GM12878 (cell line): ENCODE measurements at regions not wholly inside any gene's neighbourhood (a gene's known extent, or its start where the extent isn't known, plus 50 kb on each side); places are given as distances from the start of the nearest gene placed in this dataset.

Experiments used
- ATAC-seq: fragments of 200-7000 bp; cut with Tn5 transposase; 3 replicates; pipeline ENCODE4 v1.9.1; 2020; ENCODE audit warnings: mild to moderate bottlenecking, moderate library complexity
- BruUV-seq: library from RNA; stranded (reverse); fragments of 400-500 nt; replicated peaks from 2 replicates; lab custom pipeline; 2021; lab: Mats Ljungman, UMichigan
- CTCF ChIA-PET: fragments of 300-600 bp; sonication (Branson Sonifier 250); formaldehyde crosslinking; extraction: SDS; loops from one replicate; lab custom pipeline; 2021; ENCODE audit warnings: inconsistent platforms; lab: Yijun Ruan, JAX
- POLR2A ChIA-PET: fragments of 350-600 bp; formaldehyde crosslinking; extraction: SDS; loops from one replicate; lab custom pipeline; 2021; ENCODE audit warnings: inconsistent platforms; lab: Charles Lee
- RAD21 ChIA-PET: fragments of 300-600 bp; sonication (Branson Sonifier 250); formaldehyde crosslinking; loops from one replicate; lab custom pipeline; 2023; ENCODE audit warnings: antibody characterized with exemption; ENCODE audit not compliant: unreplicated experiment; lab: Charles Lee
- SMC1A ChIA-PET: fragments of 300-600 bp; sonication (Branson Sonifier 250); formaldehyde crosslinking; loops from one replicate; lab custom pipeline; 2023; ENCODE audit not compliant: unreplicated experiment, uncharacterized antibody; lab: Charles Lee
- DNase-seq: peaks from one replicate; pipeline ENCODE4 v3.0.0-alpha.2; 2011; ENCODE audit warnings: low read depth, low spot score
- FAIRE-seq: peaks from 3 replicates; lab custom pipeline; 2011; peaks lifted over from hg19 to GRCh38; lab: Jason Lieb, UNC
- H2AFZ ChIP-seq: 2 replicates; pipeline ENCODE4 v1.6.0; 2011; ENCODE audit warnings: low read depth, low read length, control low read depth; ENCODE audit not compliant: control insufficient read depth
- H3K27ac ChIP-seq: 2 replicates; pipeline ENCODE4 v1.5.1; 2011; ENCODE audit warnings: control low read depth; ENCODE audit not compliant: control insufficient read depth, insufficient read depth
- H3K27me3 ChIP-seq, 2 experiments: replicated peaks in 1 of 2; 2 replicates each; pipeline versions ENCODE4 v1.6.0 to v1.6.1; 2011; ENCODE audit warnings: low read length in 1 of 2; ENCODE audit not compliant: control insufficient read depth in 2 of 2, insufficient read depth in 2 of 2
- H3K36me3 ChIP-seq, 2 experiments: 2 replicates each; pipeline ENCODE4 v1.5.1; 2011; ENCODE audit warnings: low read length in 1 of 2; ENCODE audit not compliant: control insufficient read depth in 2 of 2, insufficient read depth in 2 of 2
- H3K4me1 ChIP-seq: 2 replicates; pipeline ENCODE4 v1.6.1; 2011; ENCODE audit warnings: mild to moderate bottlenecking, low read length, moderate library complexity, mixed read lengths; ENCODE audit not compliant: control insufficient read depth, insufficient read depth
- H3K4me2 ChIP-seq: 2 replicates; pipeline ENCODE4 v1.6.0; 2011; ENCODE audit warnings: control low read depth; ENCODE audit not compliant: control insufficient read depth, insufficient read depth
- H3K4me3 ChIP-seq: fragments of 200-600 bp; sonication (generic); 2 replicates; pipeline ENCODE4 v1.5.1; 2016
- H3K79me2 ChIP-seq: 2 replicates; pipeline ENCODE4 v1.6.0; 2011; ENCODE audit warnings: low read length; ENCODE audit not compliant: control insufficient read depth, insufficient read depth
- H3K9ac ChIP-seq: 2 replicates; pipeline ENCODE4 v1.8.0; 2011; ENCODE audit warnings: low read length, control low read depth, mixed read lengths; ENCODE audit not compliant: control insufficient read depth, insufficient read depth
- H3K9me3 ChIP-seq: replicated peaks from 3 replicates; pipeline ENCODE4 v1.5.1; 2011; ENCODE audit warnings: mild to moderate bottlenecking, low read length; ENCODE audit not compliant: control insufficient read depth, insufficient read depth
- H4K20me1 ChIP-seq: 2 replicates; pipeline ENCODE4 v1.6.0; 2011; ENCODE audit not compliant: control insufficient read depth, insufficient read depth
- ESRRA ChIP-seq: IDR thresholded peaks from 2 replicates; pipeline ENCODE4 v1.6.1; 2012; ENCODE audit warnings: mild to moderate bottlenecking, low read length, improper control_type of control experiment
- HCFC1 ChIP-seq: fragments of 150-350 bp; IDR thresholded peaks from 2 replicates; pipeline ENCODE4 v1.6.1; 2014; ENCODE audit warnings: low read length
- MEF2A ChIP-seq: IDR thresholded peaks from 2 replicates; pipeline ENCODE4 v1.6.1; 2011; ENCODE audit warnings: low read depth, mild to moderate bottlenecking, low read length, moderate library complexity; ENCODE audit not compliant: insufficient read depth
- MXI1 ChIP-seq: fragments of 150-350 bp; IDR thresholded peaks from 2 replicates; pipeline ENCODE4 v1.6.1; 2011; ENCODE audit warnings: low read depth, mild to moderate bottlenecking, inconsistent platforms, low read length, improper control_type of control experiment
- WGBS: methylation state at CpG from one replicate; pipeline ENCODE4 v1.1.6; 2016; ENCODE audit warnings: low lambda C conversion rate; ENCODE audit not compliant: insufficient replicate concordance, insufficient coverage; ENCODE audit errors: missing lambda C conversion rate; 5-methylcytosine and 5-hydroxymethylcytosine counted together
- in situ Hi-C: fragments of 300-500 bp; cut with MboI; formaldehyde crosslinking; loops from 9 replicates; pipeline ENCODE4 v1.14.3; 2018; ENCODE audit warnings: mixed read lengths
- intact Hi-C: fragments of 100-400 bp; cut with micrococcal nuclease; formaldehyde crosslinking; loops from one replicate; pipeline ENCODE4 v1.14.2; 2022; ENCODE audit not compliant: unreplicated experiment
- TF ChIP-seq, protein P1 (sequence below): fragments of 450-650 bp; formaldehyde crosslinking; IDR thresholded peaks from 2 replicates; pipeline ENCODE4 v1.4.0; 2022; ENCODE audit warnings: mild to moderate bottlenecking, moderate library complexity

DNA sequence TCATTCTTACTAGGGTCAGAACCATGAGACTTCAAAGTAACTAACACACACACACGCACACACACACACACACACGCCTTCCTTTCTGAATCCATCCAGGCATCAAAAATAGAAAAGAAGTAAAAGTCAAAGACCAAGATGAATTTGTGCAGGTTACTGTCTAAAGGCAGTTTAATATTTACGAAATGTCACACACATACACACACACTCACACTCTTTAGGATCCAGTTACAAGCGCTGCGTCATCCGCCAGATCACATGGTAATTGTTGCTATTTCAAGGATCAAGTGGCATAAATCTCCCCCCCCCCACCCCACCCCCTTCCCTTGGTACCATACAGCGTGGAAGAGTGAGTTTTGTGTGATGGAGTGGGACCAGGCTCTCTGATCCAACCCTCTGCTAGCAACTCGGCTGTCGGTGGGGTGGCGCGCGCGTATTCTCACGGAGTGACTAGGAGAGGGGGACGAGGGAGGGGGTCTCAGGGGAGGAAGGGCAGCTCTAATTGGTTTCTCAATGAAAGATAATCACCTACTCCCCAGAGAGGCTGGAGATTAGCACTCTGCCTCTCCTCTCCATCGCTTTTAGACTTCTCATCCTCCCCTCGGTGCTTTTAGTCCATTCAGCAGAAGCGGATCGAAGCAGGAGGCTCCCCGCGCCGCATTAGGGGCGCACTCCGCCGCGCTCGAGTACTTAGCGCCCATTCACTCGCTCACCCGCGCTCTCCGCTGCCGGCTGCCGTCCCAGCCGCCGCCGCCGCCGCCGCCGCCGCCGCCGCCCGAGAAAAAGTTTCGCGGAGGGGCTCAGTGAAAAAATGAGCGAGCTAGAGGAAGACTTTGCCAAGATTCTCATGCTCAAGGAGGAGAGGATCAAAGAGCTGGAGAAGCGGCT lies 83.5 kb upstream of the PRKG1 start (continued):
- no peak for TF ChIP-seq ESRRA
- TF ChIP-seq MEF2A: no peak
- TF ChIP-seq MXI1: no peak
- TF ChIP-seq HCFC1: no peak

DNA sequence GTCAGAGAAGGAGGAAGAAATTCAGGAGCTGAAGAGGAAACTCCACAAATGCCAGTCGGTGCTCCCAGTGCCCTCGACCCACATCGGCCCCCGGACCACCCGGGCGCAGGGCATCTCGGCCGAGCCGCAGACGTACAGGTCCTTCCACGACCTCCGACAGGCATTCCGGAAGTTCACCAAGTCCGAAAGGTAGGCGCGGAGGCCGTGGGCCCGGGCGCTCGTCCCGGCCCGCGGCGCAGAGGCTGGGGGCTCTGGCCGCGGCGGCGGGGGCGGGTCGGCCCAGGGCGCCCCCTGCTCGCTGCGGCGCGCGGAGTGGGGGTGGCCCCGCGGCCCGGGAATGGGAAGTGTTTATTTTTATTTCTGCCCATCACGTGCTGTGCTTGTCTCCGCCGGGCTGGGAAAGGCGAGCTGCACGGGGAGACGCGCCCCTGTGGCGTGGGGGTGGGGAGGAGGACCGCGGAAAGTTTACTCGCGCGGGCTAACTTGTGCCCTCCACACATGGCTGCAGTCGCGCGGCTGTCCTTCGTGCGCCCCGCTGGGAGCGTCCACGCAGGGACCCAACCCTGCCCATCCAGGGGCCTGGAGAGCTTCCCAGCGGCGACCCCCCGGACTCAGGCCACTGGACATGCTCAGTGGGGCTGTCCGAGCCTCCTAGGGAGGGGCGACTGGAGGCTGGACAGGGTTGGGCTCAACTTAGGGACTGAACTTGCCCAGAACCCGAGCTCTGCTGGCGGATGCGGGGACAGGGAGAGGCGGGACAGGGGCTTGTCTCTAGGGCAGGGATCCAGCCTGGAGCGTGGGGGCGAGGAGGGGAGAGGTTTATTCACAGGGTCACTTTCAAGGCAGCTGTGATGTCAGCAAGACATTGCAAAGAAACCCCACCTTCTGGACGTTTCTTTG lies 82.6 kb upstream of the PRKG1 start:
- Histone ChIP-seq H3K4me1 (no peaks in the 10 kb centered on the region), H3K9me3 (no peaks in the 10 kb centered on the region), H3K36me3 (no peaks in the 10 kb centered on the region), H3K4me2 (no peak overlapping the region), H3K27me3 (peaks cover 0 to 4% of the 10 kb centered on the region in 2 experiments; a peak in 2 of 4 replicates)
- intact Hi-C loops: no loop called here
- POLR2A ChIA-PET: no interaction called here
- no peak for DNase-seq
- in situ Hi-C loops: no loop called here
- no peak for FAIRE-seq
- TF ChIP-seq, protein P1, sequence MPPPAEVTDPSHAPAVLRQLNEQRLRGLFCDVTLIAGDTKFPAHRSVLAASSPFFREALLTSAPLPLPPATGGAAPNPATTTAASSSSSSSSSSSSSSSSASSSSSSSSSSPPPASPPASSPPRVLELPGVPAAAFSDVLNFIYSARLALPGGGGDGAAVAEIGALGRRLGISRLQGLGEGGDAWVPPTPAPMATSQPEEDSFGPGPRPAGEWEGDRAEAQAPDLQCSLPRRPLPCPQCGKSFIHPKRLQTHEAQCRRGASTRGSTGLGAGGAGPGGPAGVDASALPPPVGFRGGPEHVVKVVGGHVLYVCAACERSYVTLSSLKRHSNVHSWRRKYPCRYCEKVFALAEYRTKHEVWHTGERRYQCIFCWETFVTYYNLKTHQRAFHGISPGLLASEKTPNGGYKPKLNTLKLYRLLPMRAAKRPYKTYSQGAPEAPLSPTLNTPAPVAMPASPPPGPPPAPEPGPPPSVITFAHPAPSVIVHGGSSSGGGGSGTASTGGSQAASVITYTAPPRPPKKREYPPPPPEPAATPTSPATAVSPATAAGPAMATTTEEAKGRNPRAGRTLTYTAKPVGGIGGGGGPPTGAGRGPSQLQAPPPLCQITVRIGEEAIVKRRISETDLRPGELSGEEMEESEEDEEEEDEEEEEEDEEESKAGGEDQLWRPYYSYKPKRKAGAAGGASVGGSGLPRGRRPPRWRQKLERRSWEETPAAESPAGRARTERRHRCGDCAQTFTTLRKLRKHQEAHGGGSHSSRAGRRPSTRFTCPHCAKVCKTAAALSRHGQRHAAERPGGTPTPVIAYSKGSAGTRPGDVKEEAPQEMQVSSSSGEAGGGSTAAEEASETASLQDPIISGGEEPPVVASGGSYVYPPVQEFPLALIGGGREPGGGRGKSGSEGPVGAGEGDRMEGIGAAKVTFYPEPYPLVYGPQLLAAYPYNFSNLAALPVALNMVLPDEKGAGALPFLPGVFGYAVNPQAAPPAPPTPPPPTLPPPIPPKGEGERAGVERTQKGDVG: no peak
- TF ChIP-seq, all 136 proteins: peak for 0
- Histone ChIP-seq H3K79me2 (no peaks in the 10 kb centered on the region), H4K20me1 (no peaks in the 10 kb centered on the region), H3K9ac (no peak overlapping the region), H2AFZ (no peak overlapping the region), H3K4me3 (no peak overlapping the region), H3K27ac (no peak overlapping the region)
- no peak for ATAC-seq
- ChIA-PET CTCF (interaction anchor here (0.7 kb wide), 1 partner anchor 17 kb away, joined by 6 read pairs; no protein-coding TSS in a partner anchor), RAD21 (no interaction called here), SMC1A (no interaction called here)
- 9% methylated on average over 61 of the region's 72 CpGs for WGBS
- BruUV-seq: no TSS peak
